GM23338 (cell line): ENCODE measurements at regions not wholly inside any gene's neighbourhood (a gene's known extent, or its start where the extent isn't known, plus 50 kb on each side); places are given as distances from the start of the nearest gene placed in this dataset.

ENCODE experiments used
- ATAC-seq: fragments of 200-7000 bp; cut with Tn5 transposase; 3 replicates; pipeline ENCODE4 v1.9.1; 2020
- DNase-seq: peaks from one replicate; pipeline ENCODE4 v3.0.0-alpha.2; 2015; ENCODE audit warnings: low spot score
- H2AFZ ChIP-seq: fragments of 200-600 bp; sonication (generic); 2 replicates; pipeline ENCODE4 v1.8.0; 2016; ENCODE audit warnings: antibody characterized with exemption, mild to moderate bottlenecking, moderate library complexity
- H3F3A ChIP-seq: fragments of 200-600 bp; sonication (generic); replicated peaks from 2 replicates; pipeline ENCODE4 v1.8.0; 2017; ENCODE audit warnings: antibody characterized with exemption, mixed run types, low read depth
- H3K27ac ChIP-seq: fragments of 200-600 bp; sonication (generic); 2 replicates; pipeline ENCODE4 v1.6.1; 2016; ENCODE audit warnings: low read depth
- H3K27me3 ChIP-seq: fragments of 200-600 bp; sonication (generic); 2 replicates; pipeline ENCODE4 v1.8.0; 2016; ENCODE audit warnings: mild to moderate bottlenecking, mixed run types, moderate library complexity; ENCODE audit not compliant: insufficient read depth
- H3K36me3 ChIP-seq: fragments of 200-600 bp; sonication (generic); 2 replicates; pipeline ENCODE4 v1.8.0; 2016; ENCODE audit warnings: mild to moderate bottlenecking; ENCODE audit not compliant: insufficient read depth
- H3K4me1 ChIP-seq: fragments of 200-600 bp; sonication (generic); 2 replicates; pipeline ENCODE4 v1.8.0; 2016; ENCODE audit warnings: mild to moderate bottlenecking, moderate library complexity; ENCODE audit not compliant: insufficient read depth
- H3K4me2 ChIP-seq: fragments of 200-600 bp; sonication (generic); 2 replicates; pipeline ENCODE4 v1.7.1; 2017; ENCODE audit warnings: mixed run types
- H3K4me3 ChIP-seq: fragments of 200-600 bp; sonication (generic); 2 replicates; pipeline ENCODE4 v1.6.1; 2016; ENCODE audit warnings: mixed run types
- H3K79me2 ChIP-seq: fragments of 200-600 bp; sonication (generic); replicated peaks from 2 replicates; pipeline ENCODE4 v1.8.0; 2017; ENCODE audit warnings: mild to moderate bottlenecking; ENCODE audit not compliant: insufficient read depth
- H3K9me2 ChIP-seq: fragments of 200-600 bp; sonication (generic); 2 replicates; pipeline ENCODE4 v1.8.0; 2017; ENCODE audit not compliant: insufficient read depth
- H4K20me1 ChIP-seq: fragments of 200-600 bp; sonication (generic); replicated peaks from 2 replicates; pipeline ENCODE4 v1.8.0; 2017; ENCODE audit warnings: mild to moderate bottlenecking; ENCODE audit not compliant: insufficient read depth
- H3K27ac Mint-ChIP-seq: 2 replicates; pipeline ENCODE4 v1.8.0; 2020; ENCODE audit warnings: inconsistent platforms, mild to moderate bottlenecking, moderate library complexity, mixed read lengths
- H3K27me3 Mint-ChIP-seq: 3 replicates; pipeline ENCODE4 v1.8.0; 2022; ENCODE audit warnings: low read depth, mild to moderate bottlenecking, moderate library complexity, mixed read lengths, inconsistent platforms; ENCODE audit not compliant: insufficient read depth, poor library complexity
- H3K36me3 Mint-ChIP-seq: 3 replicates; pipeline ENCODE4 v1.8.0; 2021; ENCODE audit warnings: low read depth, mild to moderate bottlenecking, inconsistent platforms, moderate library complexity, mixed read lengths
- H3K4me1 Mint-ChIP-seq: 3 replicates; pipeline ENCODE4 v1.8.0; 2020; ENCODE audit warnings: mild to moderate bottlenecking, inconsistent platforms, mixed read lengths
- H3K4me3 Mint-ChIP-seq: 3 replicates; pipeline ENCODE4 v1.8.0; 2021; ENCODE audit warnings: moderate library complexity, mild to moderate bottlenecking, inconsistent platforms, mixed read lengths
- H3K9me3 Mint-ChIP-seq: 3 replicates; pipeline ENCODE4 v1.8.0; 2020; ENCODE audit warnings: moderate library complexity, mild to moderate bottlenecking, inconsistent platforms, mixed read lengths
- CREB1 ChIP-seq: fragments of 250-450 bp; sonication (Bioruptor Pico); IDR thresholded peaks from 2 replicates; pipeline ENCODE4 v1.5.0; 2020; ENCODE audit warnings: low read depth, mild to moderate bottlenecking, moderate library complexity
- CTCF ChIP-seq, 2 experiments: fragments of 200-600 bp in 1 of 2; sonication (generic) in 1 of 2; conservative IDR thresholded peaks; 2 replicates each; pipeline versions ENCODE4 v1.5.1 to v1.6.1; 2016 to 2017; ENCODE audit warnings: antibody characterized with exemption in 2 of 2, low read depth in 2 of 2, mild to moderate bottlenecking in 2 of 2, moderate library complexity in 1 of 2
- ETS1 ChIP-seq: IDR thresholded peaks from 2 replicates; pipeline ENCODE4 v1.6.1; 2016; ENCODE audit warnings: antibody characterized with exemption
- EZH2 ChIP-seq: fragments of 200-600 bp; sonication (generic); IDR thresholded peaks from one replicate; pipeline ENCODE4 v1.8.0; 2017; ENCODE audit warnings: antibody characterized with exemption, mild to moderate bottlenecking, low read depth; ENCODE audit not compliant: unreplicated experiment
- EZH2phosphoT487 ChIP-seq: fragments of 200-600 bp; sonication (generic); IDR thresholded peaks from one replicate; pipeline ENCODE4 v1.8.1; 2018; ENCODE audit warnings: antibody characterized with exemption; ENCODE audit not compliant: unreplicated experiment
- POLR2AphosphoS5 ChIP-seq: IDR thresholded peaks from 2 replicates; pipeline ENCODE4 v1.6.1; 2016; ENCODE audit warnings: antibody characterized with exemption, low read depth
- REST ChIP-seq: IDR thresholded peaks from one replicate; pipeline ENCODE4 v1.6.1; 2018; ENCODE audit warnings: antibody characterized with exemption; ENCODE audit not compliant: unreplicated experiment
- STAT1 ChIP-seq: IDR thresholded peaks from one replicate; pipeline ENCODE4 v1.6.1; 2016; ENCODE audit warnings: antibody characterized with exemption; ENCODE audit not compliant: unreplicated experiment
- ZNF114 ChIP-seq: fragments of 250-450 bp; sonication (Bioruptor Pico); IDR thresholded peaks from 2 replicates; pipeline ENCODE4 v1.5.0; 2020; ENCODE audit warnings: mild to moderate bottlenecking, moderate library complexity
- ZNF331 ChIP-seq: fragments of 250-450 bp; sonication (Bioruptor Pico); IDR thresholded peaks from 2 replicates; pipeline ENCODE4 v1.5.0; 2020; ENCODE audit warnings: low read depth, mild to moderate bottlenecking, moderate library complexity
- ZNF462 ChIP-seq: fragments of 250-450 bp; sonication (Bioruptor Pico); IDR thresholded peaks from 2 replicates; pipeline ENCODE4 v1.5.0; 2020; ENCODE audit warnings: mild to moderate bottlenecking, moderate library complexity

- Mint-ChIP-seq H3K9me3 (no peaks in the 10 kb centered on the region), H3K27me3 (no peaks in the 10 kb centered on the region), H3K4me1 (no peaks in the 10 kb centered on the region), H3K4me3 (no peak overlapping the region), H3K27ac (no peak overlapping the region), H3K36me3 (no peaks in the 10 kb centered on the region)
- H3K4me1 ChIP-seq = no peaks in the 10 kb centered on the region
- H3K27me3 ChIP-seq = no peaks in the 10 kb centered on the region
- no peaks in the 10 kb centered on the region for H3K9me2 ChIP-seq
- H3K79me2 ChIP-seq = no peaks in the 10 kb centered on the region
- no peak overlapping the region for H3K27ac ChIP-seq
- no peak overlapping the region for H2AFZ ChIP-seq
- ATAC-seq = no peak
- H3K4me3 ChIP-seq = no peak overlapping the region
- H3K4me2 ChIP-seq = no peak overlapping the region
- H4K20me1 ChIP-seq = no peaks in the 10 kb centered on the region
- TF ChIP-seq CTCF (conservative IDR thresholded peaks at IDR 0.05; ENCODE audit: low read depth in 2 of 2) (no peak), EZH2phosphoT487 (no peak), CREB1 (CRISPR knock-in tag) (no peak), STAT1 (no peak), REST (no peak), EZH2 (no peak), POLR2AphosphoS5 (no peak), ZNF114 (CRISPR knock-in tag) (no peak), ZNF462 (no peak), ETS1 (no peak), ZNF331 (CRISPR knock-in tag) (no peak)
- DNase-seq = no peak
- no peaks in the 10 kb centered on the region for H3K36me3 ChIP-seq
- no peaks in the 10 kb centered on the region for H3F3A ChIP-seq
Measured at GRCh38 chr6:865846-866245, 172.9 kb upstream of the EXOC2 start.
